HEK293 (cell line): ENCODE measurements at regions not wholly inside any gene's neighbourhood (a gene's known extent, or its start where the extent isn't known, plus 50 kb on each side); places are given as distances from the start of the nearest gene placed in this dataset.

Experiments
- CTCF ChIA-PET: fragments of 350-600 bp; formaldehyde crosslinking; extraction: SDS; loops from one replicate; lab custom pipeline; 2021; ENCODE audit warnings: antibody characterized with exemption; lab: Yijun Ruan, JAX
- POLR2A ChIA-PET: fragments of 300-600 bp; formaldehyde crosslinking; extraction: SDS; loops from one replicate; lab custom pipeline; 2020; ENCODE audit warnings: antibody characterized with exemption, inconsistent platforms; lab: Yijun Ruan, JAX
- H3K27ac ChIP-seq: fragments of 200-500 bp; sonication (Bioruptor generic); 2 replicates; pipeline ENCODE4 v1.5.1; 2014; ENCODE audit warnings: low read depth, low read length, control low read depth, inconsistent platforms; ENCODE audit errors: extremely low read depth
- H3K36me3 ChIP-seq, 2 experiments: fragments of 200-500 bp in 1 of 2; sonication (Bioruptor generic) in 1 of 2; 1 replicate in 1 of 2; 2 replicates in 1 of 2; pipeline ENCODE4 v1.5.1; 2014 to 2017; ENCODE audit warnings: inconsistent platforms in 2 of 2, low read length in 2 of 2; ENCODE audit not compliant: control insufficient read depth in 2 of 2, insufficient read depth in 1 of 2
- H3K4me1 ChIP-seq: fragments of 200-500 bp; sonication (Bioruptor generic); 2 replicates; pipeline ENCODE4 v1.5.1; 2014; ENCODE audit warnings: mild to moderate bottlenecking, low read length, inconsistent platforms; ENCODE audit not compliant: control insufficient read depth, insufficient read depth
- H3K4me3 ChIP-seq: 2 replicates; pipeline ENCODE4 v1.5.1; 2011; ENCODE audit warnings: low read depth, mild to moderate bottlenecking, control low read depth, low read length, moderate library complexity
- H3K9me3 ChIP-seq: fragments of 200-500 bp; sonication (Bioruptor generic); 2 replicates; pipeline ENCODE4 v1.5.1; 2014; ENCODE audit warnings: low read depth, low read length, inconsistent platforms; ENCODE audit not compliant: control insufficient read depth, insufficient read depth
- BCL6B ChIP-seq: fragments of 450-650 bp; formaldehyde crosslinking; IDR thresholded peaks from 2 replicates; pipeline ENCODE4 v1.5.1; 2017; ENCODE audit warnings: missing biosample characterization, missing genetic modification characterization
- ELK4 ChIP-seq: IDR thresholded peaks from 2 replicates; pipeline ENCODE4 v1.6.1; 2011; ENCODE audit warnings: mild to moderate bottlenecking, low read depth, low read length, borderline replicate concordance
- GLI2 ChIP-seq: fragments of 450-650 bp; formaldehyde crosslinking; IDR thresholded peaks from 2 replicates; pipeline ENCODE4; 2017; ENCODE audit warnings: missing biosample characterization, missing genetic modification characterization, low read depth, borderline replicate concordance
- SCRT1 ChIP-seq: fragments of 450-650 bp; formaldehyde crosslinking; IDR thresholded peaks from 2 replicates; pipeline ENCODE4 v1.5.1; 2016; ENCODE audit warnings: missing biosample characterization, missing genetic modification characterization, borderline replicate concordance
- SETDB1 ChIP-seq: IDR thresholded peaks from one replicate; pipeline ENCODE4 v1.6.1; 2017; ENCODE audit warnings: mild to moderate bottlenecking, low read length, moderate library complexity, mixed read lengths; ENCODE audit not compliant: insufficient read length
- ZBTB49 ChIP-seq: fragments of 450-650 bp; formaldehyde crosslinking; IDR thresholded peaks from 2 replicates; pipeline ENCODE4 v1.5.1; 2016; ENCODE audit warnings: missing biosample characterization, missing genetic modification characterization, low read depth
- ZFP69B ChIP-seq: fragments of 450-650 bp; formaldehyde crosslinking; IDR thresholded peaks from 2 replicates; pipeline ENCODE4 v1.5.1; 2016; ENCODE audit warnings: missing biosample characterization, missing genetic modification characterization
- ZNF121 ChIP-seq: fragments of 450-650 bp; formaldehyde crosslinking; IDR thresholded peaks from 2 replicates; pipeline ENCODE4 v1.5.1; 2016; ENCODE audit warnings: missing biosample characterization, missing genetic modification characterization
- ZNF184 ChIP-seq: fragments of 450-650 bp; IDR thresholded peaks from 2 replicates; pipeline ENCODE4 v1.5.1; 2018; ENCODE audit warnings: missing biosample characterization, mild to moderate bottlenecking, missing genetic modification characterization
- ZNF280D ChIP-seq: fragments of 450-650 bp; formaldehyde crosslinking; IDR thresholded peaks from 2 replicates; pipeline ENCODE4 v1.5.1; 2016; ENCODE audit warnings: missing biosample characterization, missing genetic modification characterization
- ZNF394 ChIP-seq: fragments of 450-650 bp; formaldehyde crosslinking; IDR thresholded peaks from 2 replicates; pipeline ENCODE4 v1.5.1; 2016; ENCODE audit warnings: missing biosample characterization, missing genetic modification characterization, mild to moderate bottlenecking, moderate library complexity, borderline replicate concordance
- ZNF707 ChIP-seq: fragments of 450-650 bp; formaldehyde crosslinking; IDR thresholded peaks from 2 replicates; pipeline ENCODE4 v1.5.1; 2016; ENCODE audit warnings: missing biosample characterization, missing genetic modification characterization
- ZNF747 ChIP-seq: fragments of 450-650 bp; formaldehyde crosslinking; IDR thresholded peaks from 2 replicates; pipeline ENCODE4 v1.5.1; 2016; ENCODE audit warnings: missing biosample characterization, missing genetic modification characterization
- TF ChIP-seq, protein P1 (sequence below): fragments of 450-650 bp; formaldehyde crosslinking; IDR thresholded peaks from 2 replicates; pipeline ENCODE4 v1.5.1; 2016; ENCODE audit warnings: missing biosample characterization, missing genetic modification characterization
- TF ChIP-seq, protein P2 (sequence below): fragments of 450-650 bp; formaldehyde crosslinking; IDR thresholded peaks from 2 replicates; pipeline ENCODE4 v1.5.1; 2017; ENCODE audit warnings: missing biosample characterization, missing genetic modification characterization
- TF ChIP-seq, protein P3 (sequence below): fragments of 450-650 bp; formaldehyde crosslinking; IDR thresholded peaks from 2 replicates; pipeline ENCODE4 v1.5.1; 2016; ENCODE audit warnings: missing biosample characterization, missing genetic modification characterization

DNA sequence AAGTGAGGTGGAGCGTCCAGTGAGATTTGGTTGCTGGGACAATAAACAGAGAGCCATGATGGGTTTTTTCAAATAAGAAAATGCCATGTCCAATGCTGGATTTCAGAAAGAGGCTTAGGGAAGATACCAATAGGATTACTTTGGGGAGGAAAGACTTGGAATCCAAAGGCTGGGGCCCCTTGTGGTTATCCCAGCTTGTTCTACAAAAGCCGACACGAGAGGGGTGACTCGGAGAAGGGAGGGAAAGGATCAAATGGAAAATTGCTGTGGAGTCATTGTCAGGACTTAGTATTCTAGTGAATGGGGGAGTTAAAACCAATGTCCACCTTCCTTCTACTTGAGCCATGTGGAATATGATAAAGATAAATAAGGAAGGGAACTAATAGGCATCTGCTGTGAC is 305.5 kb downstream of the SOX9 start:
- Histone ChIP-seq H3K36me3 (no peaks in the 10 kb centered on the region), H3K4me1 (peaks cover 8% of the 10 kb centered on the region; the same call in 1 of the 2 replicates), H3K9me3 (no peaks in the 10 kb centered on the region; the same call in 1 of the 2 replicates), H3K4me3 (no peak overlapping the region), H3K27ac (no peak overlapping the region)
- no peak for TF ChIP-seq GLI2
- no peak for TF ChIP-seq ZNF707
- no peak for TF ChIP-seq SETDB1
- TF ChIP-seq, protein P1, sequence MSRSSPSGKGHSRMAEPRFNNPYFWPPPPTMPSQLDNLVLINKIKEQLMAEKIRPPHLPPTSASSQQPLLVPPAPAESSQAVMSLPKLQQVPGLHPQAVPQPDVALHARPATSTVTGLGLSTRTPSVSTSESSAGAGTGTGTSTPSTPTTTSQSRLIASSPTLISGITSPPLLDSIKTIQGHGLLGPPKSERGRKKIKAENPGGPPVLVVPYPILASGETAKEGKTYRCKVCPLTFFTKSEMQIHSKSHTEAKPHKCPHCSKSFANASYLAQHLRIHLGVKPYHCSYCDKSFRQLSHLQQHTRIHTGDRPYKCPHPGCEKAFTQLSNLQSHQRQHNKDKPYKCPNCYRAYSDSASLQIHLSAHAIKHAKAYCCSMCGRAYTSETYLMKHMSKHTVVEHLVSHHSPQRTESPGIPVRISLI (tag by site-specific recombination) = no peak
- TF ChIP-seq BCL6B = no peak
- no peak for TF ChIP-seq SCRT1 (tag by site-specific recombination)
- TF ChIP-seq ZFP69B (tag by site-specific recombination) = no peak
- TF ChIP-seq, protein P2, sequence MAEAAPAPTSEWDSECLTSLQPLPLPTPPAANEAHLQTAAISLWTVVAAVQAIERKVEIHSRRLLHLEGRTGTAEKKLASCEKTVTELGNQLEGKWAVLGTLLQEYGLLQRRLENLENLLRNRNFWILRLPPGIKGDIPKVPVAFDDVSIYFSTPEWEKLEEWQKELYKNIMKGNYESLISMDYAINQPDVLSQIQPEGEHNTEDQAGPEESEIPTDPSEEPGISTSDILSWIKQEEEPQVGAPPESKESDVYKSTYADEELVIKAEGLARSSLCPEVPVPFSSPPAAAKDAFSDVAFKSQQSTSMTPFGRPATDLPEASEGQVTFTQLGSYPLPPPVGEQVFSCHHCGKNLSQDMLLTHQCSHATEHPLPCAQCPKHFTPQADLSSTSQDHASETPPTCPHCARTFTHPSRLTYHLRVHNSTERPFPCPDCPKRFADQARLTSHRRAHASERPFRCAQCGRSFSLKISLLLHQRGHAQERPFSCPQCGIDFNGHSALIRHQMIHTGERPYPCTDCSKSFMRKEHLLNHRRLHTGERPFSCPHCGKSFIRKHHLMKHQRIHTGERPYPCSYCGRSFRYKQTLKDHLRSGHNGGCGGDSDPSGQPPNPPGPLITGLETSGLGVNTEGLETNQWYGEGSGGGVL (tag by site-specific recombination) = no peak
- TF ChIP-seq ELK4 = no peak
- TF ChIP-seq ZNF394 (tag by site-specific recombination) = no peak
- TF ChIP-seq ZNF280D = no peak
- TF ChIP-seq ZNF747 (tag by site-specific recombination) = no peak
- no peak for TF ChIP-seq ZNF121 (tag by site-specific recombination)
- TF ChIP-seq ZBTB49 (tag by site-specific recombination) = no peak
- TF ChIP-seq, protein P3, sequence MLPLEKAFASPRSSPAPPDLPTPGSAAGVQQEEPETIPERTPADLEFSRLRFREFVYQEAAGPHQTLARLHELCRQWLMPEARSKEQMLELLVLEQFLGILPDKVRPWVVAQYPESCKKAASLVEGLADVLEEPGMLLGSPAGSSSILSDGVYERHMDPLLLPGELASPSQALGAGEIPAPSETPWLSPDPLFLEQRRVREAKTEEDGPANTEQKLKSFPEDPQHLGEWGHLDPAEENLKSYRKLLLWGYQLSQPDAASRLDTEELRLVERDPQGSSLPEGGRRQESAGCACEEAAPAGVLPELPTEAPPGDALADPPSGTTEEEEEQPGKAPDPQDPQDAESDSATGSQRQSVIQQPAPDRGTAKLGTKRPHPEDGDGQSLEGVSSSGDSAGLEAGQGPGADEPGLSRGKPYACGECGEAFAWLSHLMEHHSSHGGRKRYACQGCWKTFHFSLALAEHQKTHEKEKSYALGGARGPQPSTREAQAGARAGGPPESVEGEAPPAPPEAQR (tag by site-specific recombination) = no peak
- no peak for TF ChIP-seq ZNF184
- POLR2A ChIA-PET = no interaction called here
- CTCF ChIA-PET = interaction anchor here (0.6 to 1.3 kb wide), 2 partner anchors 44 to 52 kb away, joined by 3 to 4 read pairs; no protein-coding TSS in a partner anchor
